ENCODE measurements at regions not wholly inside any gene's neighbourhood (a gene's known extent, or its start where the extent isn't known, plus 50 kb on each side); places are given as distances from the start of the nearest gene placed in this dataset.

DNA sequence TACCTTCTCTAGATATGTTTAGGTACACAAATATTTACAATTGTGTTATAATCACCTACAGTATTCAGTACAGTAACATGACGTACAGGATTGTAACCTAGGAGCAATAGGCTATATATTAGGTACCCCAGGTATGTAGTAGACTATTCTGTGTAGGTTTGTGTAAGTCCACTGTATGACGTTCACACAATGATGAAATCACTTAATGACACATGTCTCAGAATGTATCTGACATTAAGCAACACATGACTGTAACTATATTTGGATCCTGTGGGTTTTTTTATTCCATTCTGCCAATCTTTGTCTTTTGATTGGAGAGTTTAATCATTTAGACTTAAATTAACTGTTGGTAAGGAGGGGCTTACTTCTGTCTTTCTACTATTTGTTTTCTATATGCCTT is 52.1 kb downstream of the STYXL2 start:
- Histone ChIP-seq H3K36me3 (ENCODE audit: low read depth, low read length) (no peaks in the 10 kb centered on the region), H3K79me2 (ENCODE audit: low read length) (no peaks in the 10 kb centered on the region), H3K9ac (ENCODE audit: low read length) (no peak overlapping the region), H3K4me2 (ENCODE audit: low read length) (no peak overlapping the region), H2AFZ (ENCODE audit: low read length) (no peak overlapping the region), H3K9me3 (ENCODE audit: low read length) (no peaks in the 10 kb centered on the region), H3K27ac (ENCODE audit: low read length) (no peak overlapping the region), H4K20me1 (ENCODE audit: low read length) (no peaks in the 10 kb centered on the region), H3K27me3 (ENCODE audit: low read length) (no peaks in the 10 kb centered on the region), H3F3A (ENCODE audit: low read length, unreplicated experiment) (no peaks in the 10 kb centered on the region), H3K4me3 (ENCODE audit: low read length) (no peak overlapping the region), H3K9me2 (replicated peaks; ENCODE audit: low read length) (no peaks in the 10 kb centered on the region), H3K4me1 (ENCODE audit: insufficient read depth, low read length) (no peaks in the 10 kb centered on the region)
- no TSS peak for BruUV-seq (replicated peaks)
- ATAC-seq (no peak), DNase-seq (no peak)
- TF ChIP-seq, protein P1, sequence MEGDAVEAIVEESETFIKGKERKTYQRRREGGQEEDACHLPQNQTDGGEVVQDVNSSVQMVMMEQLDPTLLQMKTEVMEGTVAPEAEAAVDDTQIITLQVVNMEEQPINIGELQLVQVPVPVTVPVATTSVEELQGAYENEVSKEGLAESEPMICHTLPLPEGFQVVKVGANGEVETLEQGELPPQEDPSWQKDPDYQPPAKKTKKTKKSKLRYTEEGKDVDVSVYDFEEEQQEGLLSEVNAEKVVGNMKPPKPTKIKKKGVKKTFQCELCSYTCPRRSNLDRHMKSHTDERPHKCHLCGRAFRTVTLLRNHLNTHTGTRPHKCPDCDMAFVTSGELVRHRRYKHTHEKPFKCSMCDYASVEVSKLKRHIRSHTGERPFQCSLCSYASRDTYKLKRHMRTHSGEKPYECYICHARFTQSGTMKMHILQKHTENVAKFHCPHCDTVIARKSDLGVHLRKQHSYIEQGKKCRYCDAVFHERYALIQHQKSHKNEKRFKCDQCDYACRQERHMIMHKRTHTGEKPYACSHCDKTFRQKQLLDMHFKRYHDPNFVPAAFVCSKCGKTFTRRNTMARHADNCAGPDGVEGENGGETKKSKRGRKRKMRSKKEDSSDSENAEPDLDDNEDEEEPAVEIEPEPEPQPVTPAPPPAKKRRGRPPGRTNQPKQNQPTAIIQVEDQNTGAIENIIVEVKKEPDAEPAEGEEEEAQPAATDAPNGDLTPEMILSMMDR (conservative IDR thresholded peaks at IDR 0.05; ENCODE audit: low read depth, low read length), result no peak
- TF ChIP-seq EZH2 (IDR thresholded peaks at IDR 0.05; ENCODE audit: low read length, unreplicated experiment) (no peak), EZH2phosphoT487 (IDR thresholded peaks at IDR 0.05; ENCODE audit: borderline replicate concordance, low read length) (no peak)
- intact Hi-C loops (cut with micrococcal nuclease), result no loop called here
- POLR2A ChIA-PET (ENCODE audit: unreplicated experiment), result no interaction called here
- CTCF ChIA-PET, result no interaction called here

DNA sequence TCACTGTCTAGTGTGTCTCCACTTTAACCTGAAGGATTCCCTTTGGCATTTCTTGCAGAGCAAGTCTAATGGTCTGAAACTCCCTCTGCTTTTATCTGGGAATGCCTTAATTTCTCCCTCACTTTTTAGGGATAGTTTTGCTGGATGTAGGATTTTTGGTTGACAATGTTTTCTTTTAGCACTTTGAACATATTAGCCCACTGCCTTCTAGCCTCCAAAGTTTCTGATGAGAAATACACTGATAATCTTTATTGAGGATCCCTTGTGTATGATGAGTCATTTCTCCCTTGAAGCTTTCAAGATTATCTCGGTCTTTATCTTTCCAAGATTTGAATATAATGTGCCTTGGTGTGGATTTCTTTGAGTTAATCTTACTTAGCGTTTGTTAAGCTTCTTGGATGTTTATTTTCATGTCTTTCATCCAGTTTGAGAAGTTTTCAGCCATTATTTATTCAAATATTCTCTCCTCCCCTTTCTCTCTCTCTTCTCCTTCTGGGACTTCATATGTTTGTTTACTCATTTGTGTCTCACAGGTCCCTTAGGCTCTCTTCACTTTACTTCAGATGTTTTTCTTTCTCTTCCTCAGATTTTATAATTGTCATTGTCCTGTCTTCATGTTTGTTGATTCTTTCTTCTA is 53.1 kb downstream of the STYXL2 start:
- H3K27ac ChIP-seq (ENCODE audit: low read length), result no peak overlapping the region
- H3K27me3 ChIP-seq (ENCODE audit: low read length), result no peaks in the 10 kb centered on the region
- no peaks in the 10 kb centered on the region for H3K4me1 ChIP-seq (ENCODE audit: insufficient read depth, low read length)
- H3K79me2 ChIP-seq (ENCODE audit: low read length), result no peaks in the 10 kb centered on the region
- TF ChIP-seq EZH2 (IDR thresholded peaks at IDR 0.05; ENCODE audit: low read length, unreplicated experiment), result no peak
- no peak for TF ChIP-seq EZH2phosphoT487 (IDR thresholded peaks at IDR 0.05; ENCODE audit: borderline replicate concordance, low read length)
- H3K36me3 ChIP-seq (ENCODE audit: low read depth, low read length), result no peaks in the 10 kb centered on the region
- H4K20me1 ChIP-seq (ENCODE audit: low read length), result no peaks in the 10 kb centered on the region
- H3K9me2 ChIP-seq (replicated peaks; ENCODE audit: low read length), result no peaks in the 10 kb centered on the region
- H3K4me3 ChIP-seq (ENCODE audit: low read length), result no peak overlapping the region
- BruUV-seq (replicated peaks), result no TSS peak
- ATAC-seq (no peak), DNase-seq (no peak)
- H2AFZ ChIP-seq (ENCODE audit: low read length), result no peak overlapping the region
- H3F3A ChIP-seq (ENCODE audit: low read length, unreplicated experiment), result no peaks in the 10 kb centered on the region
- no peak overlapping the region for H3K9ac ChIP-seq (ENCODE audit: low read length)
- H3K4me2 ChIP-seq (ENCODE audit: low read length), result no peak overlapping the region
- intact Hi-C loops (cut with micrococcal nuclease), result no loop called here
- CTCF ChIA-PET, result no interaction called here
- H3K9me3 ChIP-seq (ENCODE audit: low read length), result no peaks in the 10 kb centered on the region
- POLR2A ChIA-PET (ENCODE audit: unreplicated experiment), result no interaction called here

DNA sequence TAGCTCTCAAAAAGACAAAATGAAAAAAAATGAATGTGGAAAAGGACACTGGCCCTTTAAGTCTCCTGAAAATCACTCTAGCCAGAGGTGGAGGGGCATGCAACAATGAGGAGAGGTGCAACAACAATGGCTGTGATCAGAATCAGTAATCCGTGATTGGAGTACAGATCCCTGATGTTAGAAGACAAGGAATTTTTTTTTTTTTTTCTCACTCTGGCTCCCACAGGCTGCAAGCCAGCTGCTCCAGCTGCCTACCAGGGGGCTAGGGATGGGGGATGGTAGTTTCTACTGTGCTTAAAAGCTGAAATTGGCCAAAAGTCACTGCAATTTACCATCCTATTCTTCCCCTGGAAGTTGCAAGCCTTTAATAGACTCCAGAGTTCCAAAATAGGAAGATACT is 54.5 kb downstream of the STYXL2 start:
- Histone ChIP-seq H3K9ac (ENCODE audit: low read length) (no peak overlapping the region), H3K9me3 (ENCODE audit: low read length) (no peaks in the 10 kb centered on the region), H3K9me2 (replicated peaks; ENCODE audit: low read length) (no peaks in the 10 kb centered on the region), H3F3A (ENCODE audit: low read length, unreplicated experiment) (no peaks in the 10 kb centered on the region), H2AFZ (ENCODE audit: low read length) (no peak overlapping the region), H3K79me2 (ENCODE audit: low read length) (no peaks in the 10 kb centered on the region), H3K4me1 (ENCODE audit: insufficient read depth, low read length) (no peaks in the 10 kb centered on the region), H3K4me3 (ENCODE audit: low read length) (no peak overlapping the region), H3K27ac (ENCODE audit: low read length) (no peak overlapping the region), H3K36me3 (ENCODE audit: low read depth, low read length) (no peaks in the 10 kb centered on the region), H4K20me1 (ENCODE audit: low read length) (no peaks in the 10 kb centered on the region), H3K4me2 (ENCODE audit: low read length) (no peak overlapping the region), H3K27me3 (ENCODE audit: low read length) (no peaks in the 10 kb centered on the region)
- ATAC-seq (no peak), DNase-seq (no peak)
- POLR2A ChIA-PET (ENCODE audit: unreplicated experiment), result no interaction called here
- no peak for TF ChIP-seq EZH2phosphoT487 (IDR thresholded peaks at IDR 0.05; ENCODE audit: borderline replicate concordance, low read length)
- TF ChIP-seq EZH2 (IDR thresholded peaks at IDR 0.05; ENCODE audit: low read length, unreplicated experiment), result no peak
- TF ChIP-seq, protein P1 (conservative IDR thresholded peaks at IDR 0.05; ENCODE audit: low read depth, low read length), result no peak
- intact Hi-C loops (cut with micrococcal nuclease), result no loop called here
- CTCF ChIA-PET, result no interaction called here
- no TSS peak for BruUV-seq (replicated peaks)
